Activated naive CD8-positive, alpha-beta T cell treated with anti-CD3 and anti-CD28 coated beads, Interleukin-2, amount 50 U/mL, for 24 hours (primary cell): ENCODE measurements at regions not wholly inside any gene's neighbourhood (a gene's known extent, or its start where the extent isn't known, plus 50 kb on each side); places are given as distances from the start of the nearest gene placed in this dataset.

Experiments used
- ATAC-seq: fragments of 150-1000 bp; cut with Tn5 transposase; one replicate; pipeline ENCODE4 v1.10.0; 2021
- DNase-seq: peaks from one replicate; pipeline ENCODE4 v3.0.0; 2021
- H3K27ac Mint-ChIP-seq: one replicate; pipeline ENCODE4 v1.8.0; 2021; ENCODE audit warnings: mild to moderate bottlenecking, mixed read lengths
- H3K27me3 Mint-ChIP-seq: one replicate; pipeline ENCODE4 v1.8.0; 2021; ENCODE audit warnings: mixed read lengths
- H3K36me3 Mint-ChIP-seq: one replicate; pipeline ENCODE4 v1.8.0; 2021; ENCODE audit warnings: low read depth, mixed read lengths
- H3K4me1 Mint-ChIP-seq: one replicate; pipeline ENCODE4 v1.8.0; 2021; ENCODE audit warnings: mixed read lengths
- H3K4me3 Mint-ChIP-seq: one replicate; pipeline ENCODE4 v1.8.0; 2021; ENCODE audit warnings: mild to moderate bottlenecking, moderate library complexity, mixed read lengths
- H3K9me3 Mint-ChIP-seq: one replicate; pipeline ENCODE4 v1.8.0; 2021; ENCODE audit warnings: mixed read lengths

GRCh38 chr6:169839493-169839892 is 88.1 kb downstream of the ERMARD start:
- H3K4me1 Mint-ChIP-seq: no peaks in the 10 kb centered on the region

GRCh38 chr6:169839029-169839481 is 87.6 kb downstream of the ERMARD start:
- Mint-ChIP-seq H3K27me3 (peaks cover 15% of the 10 kb centered on the region), H3K4me3 (no peak overlapping the region), H3K36me3 (no peaks in the 10 kb centered on the region), H3K9me3 (no peaks in the 10 kb centered on the region), H3K4me1 (no peaks in the 10 kb centered on the region), H3K27ac (no peak overlapping the region)
- DNase-seq (no peak), ATAC-seq (no peak)

More at GRCh38 chr6:169839493-169839892, 88.1 kb downstream of the ERMARD start:
- ATAC-seq: no peak
- Mint-ChIP-seq H3K9me3 (no peaks in the 10 kb centered on the region), H3K36me3 (no peaks in the 10 kb centered on the region), H3K4me3 (no peak overlapping the region), H3K27me3 (peaks cover 12% of the 10 kb centered on the region), H3K27ac (no peak overlapping the region)
- DNase-seq: no peak

- peaks cover 19% of the 10 kb centered on the region for H3K27me3 Mint-ChIP-seq
- H3K36me3 Mint-ChIP-seq: no peaks in the 10 kb centered on the region
- H3K4me3 Mint-ChIP-seq: no peak overlapping the region
- H3K4me1 Mint-ChIP-seq: no peaks in the 10 kb centered on the region
- no peak for ATAC-seq
- H3K9me3 Mint-ChIP-seq: no peaks in the 10 kb centered on the region
- no peak overlapping the region for H3K27ac Mint-ChIP-seq
- no peak for DNase-seq
Observed at GRCh38 chr6:169838346-169839028, 87.1 kb downstream of the ERMARD start.

- ATAC-seq: no peak
Observed at GRCh38 chr6:169837529-169838250, 86.3 kb downstream of the ERMARD start.

GRCh38 chr6:169833258-169833794 is 81.9 kb downstream of the ERMARD start:
- Mint-ChIP-seq H3K4me1 (peaks cover 4% of the 10 kb centered on the region), H3K9me3 (no peaks in the 10 kb centered on the region), H3K27ac (no peak overlapping the region), H3K4me3 (no peak overlapping the region), H3K36me3 (no peaks in the 10 kb centered on the region), H3K27me3 (peaks cover 34% of the 10 kb centered on the region)
- DNase-seq: no peak
- ATAC-seq: no peak

More at GRCh38 chr6:169837529-169838250, 86.3 kb downstream of the ERMARD start:
- Mint-ChIP-seq H3K27me3 (peaks cover 23% of the 10 kb centered on the region), H3K4me3 (no peak overlapping the region), H3K9me3 (no peaks in the 10 kb centered on the region), H3K27ac (no peak overlapping the region), H3K4me1 (no peaks in the 10 kb centered on the region), H3K36me3 (no peaks in the 10 kb centered on the region)
- DNase-seq: no peak

GRCh38 chr6:169832247-169832948 is 81.0 kb downstream of the ERMARD start:
- Mint-ChIP-seq H3K27ac (no peak overlapping the region), H3K36me3 (no peaks in the 10 kb centered on the region), H3K27me3 (peaks cover 38% of the 10 kb centered on the region), H3K4me1 (peaks cover 4% of the 10 kb centered on the region), H3K4me3 (no peak overlapping the region), H3K9me3 (no peaks in the 10 kb centered on the region)
- DNase-seq (no peak), ATAC-seq (no peak)

GRCh38 chr6:169831450-169832246 is 80.2 kb downstream of the ERMARD start:
- H3K27me3 Mint-ChIP-seq: peaks cover 43% of the 10 kb centered on the region
- no peak overlapping the region for H3K4me3 Mint-ChIP-seq
- H3K27ac Mint-ChIP-seq: no peak overlapping the region
- DNase-seq: peak; percentile 82
- peak; percentile 58 for ATAC-seq
- H3K4me1 Mint-ChIP-seq: peaks cover 4% of the 10 kb centered on the region
- H3K36me3 Mint-ChIP-seq: no peaks in the 10 kb centered on the region
- H3K9me3 Mint-ChIP-seq: peaks cover 4% of the 10 kb centered on the region
